Loucy (cell line): ENCODE measurements at regions not wholly inside any gene's neighbourhood (a gene's known extent, or its start where the extent isn't known, plus 50 kb on each side); places are given as distances from the start of the nearest gene placed in this dataset.

Source experiments
- EZH2phosphoT487 ChIP-seq: fragments of 200-600 bp; IDR thresholded peaks from 2 replicates; pipeline ENCODE4 v1.6.1; 2018; ENCODE audit warnings: antibody characterized with exemption, mild to moderate bottlenecking, moderate library complexity, borderline replicate concordance
- TF ChIP-seq, protein P1 (sequence below): fragments of 200-600 bp; sonication (generic); conservative IDR thresholded peaks from 2 replicates; pipeline ENCODE4 v1.5.1; 2014; ENCODE audit warnings: mild to moderate bottlenecking, antibody characterized with exemption, low read length

DNA sequence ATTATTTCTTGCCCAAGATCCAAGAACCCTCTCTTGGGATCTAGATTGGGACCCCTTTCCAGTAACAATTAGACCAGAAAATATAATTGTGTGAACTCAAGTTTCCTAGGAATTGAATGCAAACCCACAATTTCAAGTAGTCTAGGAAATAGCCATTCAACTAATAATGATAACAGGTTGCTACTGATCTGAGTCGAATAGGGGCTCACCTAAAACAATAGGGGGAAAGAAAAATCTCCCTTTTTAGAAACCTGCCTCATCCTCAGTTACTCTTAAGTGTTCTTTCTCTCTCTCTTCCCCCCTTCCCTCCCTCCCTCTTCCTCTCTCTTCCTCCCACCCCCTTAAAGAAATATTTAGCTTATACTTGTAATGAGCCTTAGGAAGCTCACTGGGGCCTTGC is 555.3 kb downstream of the IGSF11 start:
- TF ChIP-seq, protein P1, sequence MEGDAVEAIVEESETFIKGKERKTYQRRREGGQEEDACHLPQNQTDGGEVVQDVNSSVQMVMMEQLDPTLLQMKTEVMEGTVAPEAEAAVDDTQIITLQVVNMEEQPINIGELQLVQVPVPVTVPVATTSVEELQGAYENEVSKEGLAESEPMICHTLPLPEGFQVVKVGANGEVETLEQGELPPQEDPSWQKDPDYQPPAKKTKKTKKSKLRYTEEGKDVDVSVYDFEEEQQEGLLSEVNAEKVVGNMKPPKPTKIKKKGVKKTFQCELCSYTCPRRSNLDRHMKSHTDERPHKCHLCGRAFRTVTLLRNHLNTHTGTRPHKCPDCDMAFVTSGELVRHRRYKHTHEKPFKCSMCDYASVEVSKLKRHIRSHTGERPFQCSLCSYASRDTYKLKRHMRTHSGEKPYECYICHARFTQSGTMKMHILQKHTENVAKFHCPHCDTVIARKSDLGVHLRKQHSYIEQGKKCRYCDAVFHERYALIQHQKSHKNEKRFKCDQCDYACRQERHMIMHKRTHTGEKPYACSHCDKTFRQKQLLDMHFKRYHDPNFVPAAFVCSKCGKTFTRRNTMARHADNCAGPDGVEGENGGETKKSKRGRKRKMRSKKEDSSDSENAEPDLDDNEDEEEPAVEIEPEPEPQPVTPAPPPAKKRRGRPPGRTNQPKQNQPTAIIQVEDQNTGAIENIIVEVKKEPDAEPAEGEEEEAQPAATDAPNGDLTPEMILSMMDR, result no peak
- TF ChIP-seq EZH2phosphoT487, result no peak
